ENCODE measurements at regions not wholly inside any gene's neighbourhood (a gene's known extent, or its start where the extent isn't known, plus 50 kb on each side); places are given as distances from the start of the nearest gene placed in this dataset.
"Not testable (repeated sequence)": the region's sequence is repeated elsewhere in the genome, so short reads cannot be mapped to it uniquely, and the experiment has no call there.

GRCh38 chr14:101246894-101247841 lies 314.1 kb upstream of the DIO3 start:
- DNase-seq (ENCODE audit: low spot score), result no peak

GRCh38 chr14:101247842-101248725 lies 313.2 kb upstream of the DIO3 start:
- DNase-seq (ENCODE audit: low spot score), result no peak

- DNase-seq (ENCODE audit: low spot score), result no peak
Observed at GRCh38 chr14:101248840-101249675, 312.2 kb upstream of the DIO3 start.

GRCh38 chr14:101249676-101250036 lies 311.6 kb upstream of the DIO3 start:
- DNase-seq (ENCODE audit: low spot score), result no peak

GRCh38 chr14:101250336-101250947 lies 310.9 kb upstream of the DIO3 start:
- DNase-seq (ENCODE audit: low spot score), result no peak

GRCh38 chr14:101250948-101251811 lies 310.1 kb upstream of the DIO3 start:
- DNase-seq (ENCODE audit: low spot score), result no peak

- no peak for DNase-seq (ENCODE audit: low spot score)
Observed at GRCh38 chr14:101251812-101252442, 309.4 kb upstream of the DIO3 start.

- no peak for DNase-seq (ENCODE audit: low spot score)
Observed at GRCh38 chr14:101252443-101253214, 308.7 kb upstream of the DIO3 start.

- no peak for DNase-seq (ENCODE audit: low spot score)
Observed at GRCh38 chr14:101253948-101254347, 307.3 kb upstream of the DIO3 start.

- no peak for DNase-seq (ENCODE audit: low spot score)
Observed at GRCh38 chr14:101254805-101255764, 306.2 kb upstream of the DIO3 start.

- no peak for DNase-seq (ENCODE audit: low spot score)
Observed at GRCh38 chr14:101255765-101256125, 305.6 kb upstream of the DIO3 start.

- DNase-seq (ENCODE audit: low spot score), result no peak
Observed at GRCh38 chr14:101256266-101256665, 305.0 kb upstream of the DIO3 start.

- DNase-seq (ENCODE audit: low spot score), result no peak
Observed at GRCh38 chr14:101257551-101257950, 303.7 kb upstream of the DIO3 start.

GRCh38 chr14:101259748-101260147 lies 301.5 kb upstream of the DIO3 start:
- DNase-seq (ENCODE audit: low spot score), result no peak

- not testable (repeated sequence) for DNase-seq (ENCODE audit: low spot score)
Observed at GRCh38 chr14:101266441-101266840, 294.9 kb upstream of the DIO3 start.

GRCh38 chr14:101273091-101273490 lies 288.2 kb upstream of the DIO3 start:
- no peak for DNase-seq (ENCODE audit: low spot score)

- no peak for DNase-seq (ENCODE audit: low spot score)
Observed at GRCh38 chr14:101276309-101277091, 284.8 kb upstream of the DIO3 start.

Measured in LoVo (cell line).